Liver (tissue), 8 donors: ENCODE measurements at regions not wholly inside any gene's neighbourhood (a gene's known extent, or its start where the extent isn't known, plus 50 kb on each side); places are given as distances from the start of the nearest gene placed in this dataset.

Experiments used
- DNase-seq: peaks from one replicate; pipeline ENCODE4 v3.0.0-alpha.2; 2017; ENCODE audit warnings: low spot score
- H3K27ac ChIP-seq, 2 donors: one replicate each; pipeline ENCODE4 v1.7.0; 2013; ENCODE audit warnings: inconsistent platforms in 2 of 2, low read length in 2 of 2, control low read depth in 1 of 2, low read depth in 1 of 2, mild to moderate bottlenecking in 1 of 2
- H3K27me3 ChIP-seq, 4 donors: one replicate each; pipeline versions ENCODE4 v1.6.1 to v1.7.0; 2013; ENCODE audit warnings: low read length in 3 of 4, inconsistent platforms in 1 of 4, mild to moderate bottlenecking in 1 of 4, moderate library complexity in 1 of 4; ENCODE audit not compliant: control insufficient read depth in 4 of 4, insufficient read depth in 4 of 4
- H3K36me3 ChIP-seq, 4 donors: one replicate each; pipeline versions ENCODE4 v1.6.1 to v1.7.0; 2013; ENCODE audit warnings: low read length in 3 of 4, mild to moderate bottlenecking in 3 of 4, low read depth in 1 of 4, moderate library complexity in 1 of 4; ENCODE audit not compliant: control insufficient read depth in 4 of 4, insufficient read depth in 3 of 4
- H3K4me1 ChIP-seq, 4 donors: one replicate each; pipeline versions ENCODE4 v1.6.1 to v1.7.0; 2013; ENCODE audit warnings: low read length in 3 of 4, mild to moderate bottlenecking in 3 of 4, moderate library complexity in 1 of 4; ENCODE audit not compliant: control insufficient read depth in 4 of 4, insufficient read depth in 4 of 4
- H3K4me3 ChIP-seq, 3 donors: one replicate each; pipeline versions ENCODE4 v1.6.1 to v1.7.0; 2013; ENCODE audit warnings: low read length in 3 of 3, control low read depth in 1 of 3, low read depth in 1 of 3, mild to moderate bottlenecking in 1 of 3
- H3K9ac ChIP-seq, 2 donors: one replicate each; pipeline ENCODE4 v1.7.0; 2013; ENCODE audit warnings: low read length in 2 of 2, mild to moderate bottlenecking in 2 of 2, moderate library complexity in 2 of 2, control low read depth in 1 of 2, low read depth in 1 of 2
- H3K9me3 ChIP-seq, 4 donors: one replicate each; pipeline versions ENCODE4 v1.6.1 to v1.7.0; 2013; ENCODE audit warnings: low read length in 3 of 4; ENCODE audit not compliant: control insufficient read depth in 4 of 4
- EGR1 ChIP-seq, 2 donors: IDR thresholded peaks; 2 replicates each; pipeline ENCODE4 v1.6.1; 2016 to 2018; ENCODE audit warnings: antibody characterized with exemption in 2 of 2, low read depth in 2 of 2
- FOXA1 ChIP-seq: IDR thresholded peaks from 2 replicates; pipeline ENCODE4 v1.6.1; 2016; ENCODE audit warnings: antibody characterized with exemption
- FOXA2 ChIP-seq: IDR thresholded peaks from 2 replicates; pipeline ENCODE4 v1.6.1; 2016; ENCODE audit warnings: antibody characterized with exemption
- GABPA ChIP-seq, 2 donors: IDR thresholded peaks in 1 of 2; conservative IDR thresholded peaks in 1 of 2; 2 replicates each; pipeline ENCODE4 v1.6.1; 2016; ENCODE audit warnings: antibody characterized with exemption in 2 of 2, mild to moderate bottlenecking in 1 of 2, moderate library complexity in 1 of 2
- HNF4A ChIP-seq, 2 donors: conservative IDR thresholded peaks; 2 replicates each; pipeline ENCODE4 v1.6.1; 2016; ENCODE audit warnings: antibody characterized with exemption in 2 of 2, mild to moderate bottlenecking in 2 of 2
- HNF4G ChIP-seq: IDR thresholded peaks from 2 replicates; pipeline ENCODE4 v1.6.1; 2016; ENCODE audit warnings: antibody characterized with exemption
- JUND ChIP-seq, 2 donors: IDR thresholded peaks; 2 replicates each; pipeline ENCODE4 v1.6.1; 2016; ENCODE audit warnings: antibody characterized with exemption in 2 of 2
- NR2F2 ChIP-seq: IDR thresholded peaks from 2 replicates; pipeline ENCODE4 v1.6.1; 2016; ENCODE audit warnings: antibody characterized with exemption
- RAD21 ChIP-seq, 2 donors: IDR thresholded peaks; 2 replicates each; pipeline ENCODE4 v1.6.1; 2016; ENCODE audit warnings: antibody characterized with exemption in 2 of 2, mild to moderate bottlenecking in 2 of 2
- RXRA ChIP-seq, 2 donors: IDR thresholded peaks; 2 replicates each; pipeline ENCODE4 v1.6.1; 2017 to 2018; ENCODE audit warnings: antibody characterized with exemption in 2 of 2, mild to moderate bottlenecking in 1 of 2
- SP1 ChIP-seq: IDR thresholded peaks from 2 replicates; pipeline ENCODE4 v1.6.1; 2018; ENCODE audit warnings: antibody characterized with exemption, mild to moderate bottlenecking
- TAF1 ChIP-seq: conservative IDR thresholded peaks from 2 replicates; pipeline ENCODE4 v1.6.1; 2016; ENCODE audit warnings: antibody characterized with exemption, mild to moderate bottlenecking
- YY1 ChIP-seq: IDR thresholded peaks from 2 replicates; pipeline ENCODE4 v1.6.1; 2016; ENCODE audit warnings: antibody characterized with exemption, mild to moderate bottlenecking
- WGBS: extraction: QIAGEN DNeasy Blood & Tissue Kit; methylation state at CpG from one replicate; pipeline ENCODE4 v1.1.7; 2013; 5-methylcytosine and 5-hydroxymethylcytosine counted together
- TF ChIP-seq, protein P1 (sequence below): IDR thresholded peaks from 2 replicates; pipeline ENCODE4 v1.6.1; 2016; ENCODE audit warnings: antibody characterized with exemption
- TF ChIP-seq, protein P2 (sequence below): IDR thresholded peaks from 2 replicates; pipeline ENCODE4 v1.6.1; 2016; ENCODE audit warnings: antibody characterized with exemption, mild to moderate bottlenecking
- TF ChIP-seq, protein P3 (sequence below): fragments of 150-350 bp; IDR thresholded peaks from 2 replicates; pipeline ENCODE4 v1.5.1; 2017; ENCODE audit warnings: improper control_type of control experiment, low read depth, low read length; ENCODE audit not compliant: missing input control
- TF ChIP-seq, protein P4 (sequence below): IDR thresholded peaks from 2 replicates; pipeline ENCODE4 v1.6.1; 2016; ENCODE audit warnings: antibody characterized with exemption
- TF ChIP-seq, protein P5 (sequence below): IDR thresholded peaks from 2 replicates; pipeline ENCODE4 v1.6.1; 2016; ENCODE audit warnings: antibody characterized with exemption
- donor health status: healthy.
- donor health status: healthy.
- donor health status: healthy.
- donor health status: healthy.
- donor health status: healthy.

DNA sequence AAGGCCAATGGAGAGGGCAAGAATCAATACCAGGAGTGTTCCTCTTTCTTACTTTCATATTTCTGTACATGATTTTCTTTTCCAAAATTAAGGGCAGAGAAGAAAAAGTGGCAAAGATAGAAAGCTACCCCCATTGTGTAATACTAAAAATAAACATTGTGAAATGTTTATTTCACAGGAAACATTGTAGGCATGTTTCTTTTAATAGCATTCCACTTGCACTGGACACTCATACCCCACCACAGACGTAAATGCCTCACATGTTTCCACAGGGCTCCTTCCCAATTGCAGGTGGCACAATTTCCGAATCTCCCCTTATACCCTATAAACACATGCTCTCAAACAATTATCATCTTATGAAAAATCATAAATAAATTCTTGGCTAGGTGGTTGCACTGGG, 645.1 kb upstream of the SETBP1 start:
- WGBS, result 35% methylated on average over 2 of the region's 2 CpGs
- Histone ChIP-seq H3K9me3 (no peaks in the 10 kb centered on the region), H3K4me1 (no peaks in the 10 kb centered on the region), H3K9ac (no peak overlapping the region), H3K4me3 (no peak overlapping the region), H3K27ac (no peak overlapping the region), H3K36me3 (no peaks in the 10 kb centered on the region), H3K27me3 (no peaks in the 10 kb centered on the region)
- no peak for DNase-seq
- no peak for TF ChIP-seq SP1
- peak in 1 of 2 donors; percentile 16 for TF ChIP-seq HNF4A (conservative IDR thresholded peaks at IDR 0.05)

DNA sequence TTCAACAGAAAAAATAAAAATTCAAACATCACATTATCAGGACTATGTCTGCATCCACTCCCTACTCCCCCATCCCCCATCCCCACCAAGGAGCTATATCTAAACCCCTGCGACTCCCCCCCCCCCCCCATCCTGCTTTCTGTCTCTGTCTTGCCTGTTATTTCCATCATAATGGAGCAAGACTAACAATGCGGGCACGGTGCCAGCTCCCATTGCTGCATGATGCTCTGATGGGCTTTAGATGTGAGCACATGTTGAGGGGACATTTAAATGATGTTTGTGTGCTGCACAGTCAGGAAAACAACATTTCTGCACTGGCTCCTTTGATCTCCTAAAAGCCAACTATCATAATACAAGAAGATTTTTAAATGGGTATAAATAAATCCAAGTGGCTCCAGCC, 644.2 kb upstream of the SETBP1 start:
- no peak for DNase-seq
- WGBS, result 50% methylated on average over 3 of the region's 3 CpGs
- no peak for TF ChIP-seq RXRA (IDR thresholded peaks at IDR 0.05)
- TF ChIP-seq JUND (IDR thresholded peaks at IDR 0.05), result no peak
- TF ChIP-seq TAF1, result no peak
- no peak for TF ChIP-seq RAD21 (IDR thresholded peaks at IDR 0.05)
- no peak for TF ChIP-seq YY1
- TF ChIP-seq, protein P1, sequence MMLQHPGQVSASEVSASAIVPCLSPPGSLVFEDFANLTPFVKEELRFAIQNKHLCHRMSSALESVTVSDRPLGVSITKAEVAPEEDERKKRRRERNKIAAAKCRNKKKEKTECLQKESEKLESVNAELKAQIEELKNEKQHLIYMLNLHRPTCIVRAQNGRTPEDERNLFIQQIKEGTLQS, result no peak
- TF ChIP-seq EGR1 (IDR thresholded peaks at IDR 0.05; ENCODE audit: low read depth in 2 of 2), result no peak
- TF ChIP-seq FOXA2, result no peak
- TF ChIP-seq, protein P2, sequence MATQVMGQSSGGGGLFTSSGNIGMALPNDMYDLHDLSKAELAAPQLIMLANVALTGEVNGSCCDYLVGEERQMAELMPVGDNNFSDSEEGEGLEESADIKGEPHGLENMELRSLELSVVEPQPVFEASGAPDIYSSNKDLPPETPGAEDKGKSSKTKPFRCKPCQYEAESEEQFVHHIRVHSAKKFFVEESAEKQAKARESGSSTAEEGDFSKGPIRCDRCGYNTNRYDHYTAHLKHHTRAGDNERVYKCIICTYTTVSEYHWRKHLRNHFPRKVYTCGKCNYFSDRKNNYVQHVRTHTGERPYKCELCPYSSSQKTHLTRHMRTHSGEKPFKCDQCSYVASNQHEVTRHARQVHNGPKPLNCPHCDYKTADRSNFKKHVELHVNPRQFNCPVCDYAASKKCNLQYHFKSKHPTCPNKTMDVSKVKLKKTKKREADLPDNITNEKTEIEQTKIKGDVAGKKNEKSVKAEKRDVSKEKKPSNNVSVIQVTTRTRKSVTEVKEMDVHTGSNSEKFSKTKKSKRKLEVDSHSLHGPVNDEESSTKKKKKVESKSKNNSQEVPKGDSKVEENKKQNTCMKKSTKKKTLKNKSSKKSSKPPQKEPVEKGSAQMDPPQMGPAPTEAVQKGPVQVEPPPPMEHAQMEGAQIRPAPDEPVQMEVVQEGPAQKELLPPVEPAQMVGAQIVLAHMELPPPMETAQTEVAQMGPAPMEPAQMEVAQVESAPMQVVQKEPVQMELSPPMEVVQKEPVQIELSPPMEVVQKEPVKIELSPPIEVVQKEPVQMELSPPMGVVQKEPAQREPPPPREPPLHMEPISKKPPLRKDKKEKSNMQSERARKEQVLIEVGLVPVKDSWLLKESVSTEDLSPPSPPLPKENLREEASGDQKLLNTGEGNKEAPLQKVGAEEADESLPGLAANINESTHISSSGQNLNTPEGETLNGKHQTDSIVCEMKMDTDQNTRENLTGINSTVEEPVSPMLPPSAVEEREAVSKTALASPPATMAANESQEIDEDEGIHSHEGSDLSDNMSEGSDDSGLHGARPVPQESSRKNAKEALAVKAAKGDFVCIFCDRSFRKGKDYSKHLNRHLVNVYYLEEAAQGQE, result no peak
- TF ChIP-seq GABPA (IDR thresholded peaks at IDR 0.05 in 1 of 2, conservative IDR thresholded peaks at IDR 0.05 in 1 of 2), result no peak
- TF ChIP-seq NR2F2, result no peak
- TF ChIP-seq, protein P3, sequence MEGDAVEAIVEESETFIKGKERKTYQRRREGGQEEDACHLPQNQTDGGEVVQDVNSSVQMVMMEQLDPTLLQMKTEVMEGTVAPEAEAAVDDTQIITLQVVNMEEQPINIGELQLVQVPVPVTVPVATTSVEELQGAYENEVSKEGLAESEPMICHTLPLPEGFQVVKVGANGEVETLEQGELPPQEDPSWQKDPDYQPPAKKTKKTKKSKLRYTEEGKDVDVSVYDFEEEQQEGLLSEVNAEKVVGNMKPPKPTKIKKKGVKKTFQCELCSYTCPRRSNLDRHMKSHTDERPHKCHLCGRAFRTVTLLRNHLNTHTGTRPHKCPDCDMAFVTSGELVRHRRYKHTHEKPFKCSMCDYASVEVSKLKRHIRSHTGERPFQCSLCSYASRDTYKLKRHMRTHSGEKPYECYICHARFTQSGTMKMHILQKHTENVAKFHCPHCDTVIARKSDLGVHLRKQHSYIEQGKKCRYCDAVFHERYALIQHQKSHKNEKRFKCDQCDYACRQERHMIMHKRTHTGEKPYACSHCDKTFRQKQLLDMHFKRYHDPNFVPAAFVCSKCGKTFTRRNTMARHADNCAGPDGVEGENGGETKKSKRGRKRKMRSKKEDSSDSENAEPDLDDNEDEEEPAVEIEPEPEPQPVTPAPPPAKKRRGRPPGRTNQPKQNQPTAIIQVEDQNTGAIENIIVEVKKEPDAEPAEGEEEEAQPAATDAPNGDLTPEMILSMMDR, result no peak
- TF ChIP-seq, protein P4, sequence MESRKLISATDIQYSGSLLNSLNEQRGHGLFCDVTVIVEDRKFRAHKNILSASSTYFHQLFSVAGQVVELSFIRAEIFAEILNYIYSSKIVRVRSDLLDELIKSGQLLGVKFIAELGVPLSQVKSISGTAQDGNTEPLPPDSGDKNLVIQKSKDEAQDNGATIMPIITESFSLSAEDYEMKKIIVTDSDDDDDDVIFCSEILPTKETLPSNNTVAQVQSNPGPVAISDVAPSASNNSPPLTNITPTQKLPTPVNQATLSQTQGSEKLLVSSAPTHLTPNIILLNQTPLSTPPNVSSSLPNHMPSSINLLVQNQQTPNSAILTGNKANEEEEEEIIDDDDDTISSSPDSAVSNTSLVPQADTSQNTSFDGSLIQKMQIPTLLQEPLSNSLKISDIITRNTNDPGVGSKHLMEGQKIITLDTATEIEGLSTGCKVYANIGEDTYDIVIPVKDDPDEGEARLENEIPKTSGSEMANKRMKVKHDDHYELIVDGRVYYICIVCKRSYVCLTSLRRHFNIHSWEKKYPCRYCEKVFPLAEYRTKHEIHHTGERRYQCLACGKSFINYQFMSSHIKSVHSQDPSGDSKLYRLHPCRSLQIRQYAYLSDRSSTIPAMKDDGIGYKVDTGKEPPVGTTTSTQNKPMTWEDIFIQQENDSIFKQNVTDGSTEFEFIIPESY, result no peak
- no peak for TF ChIP-seq HNF4G
- no peak for TF ChIP-seq FOXA1
- TF ChIP-seq, protein P5, sequence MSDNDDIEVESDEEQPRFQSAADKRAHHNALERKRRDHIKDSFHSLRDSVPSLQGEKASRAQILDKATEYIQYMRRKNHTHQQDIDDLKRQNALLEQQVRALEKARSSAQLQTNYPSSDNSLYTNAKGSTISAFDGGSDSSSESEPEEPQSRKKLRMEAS, result no peak

More for the DNA sequence above, 644.2 kb upstream of the SETBP1 start:
- no peak overlapping the region for H3K4me3 ChIP-seq
- no peak overlapping the region for H3K9ac ChIP-seq
- H3K27ac ChIP-seq, result no peak overlapping the region
- no peaks in the 10 kb centered on the region for H3K36me3 ChIP-seq
- H3K27me3 ChIP-seq, result no peaks in the 10 kb centered on the region
- no peaks in the 10 kb centered on the region for H3K4me1 ChIP-seq
- H3K9me3 ChIP-seq, result no peaks in the 10 kb centered on the region
